HCT116 (cell line): ENCODE measurements at regions not wholly inside any gene's neighbourhood (a gene's known extent, or its start where the extent isn't known, plus 50 kb on each side); places are given as distances from the start of the nearest gene placed in this dataset.

Experiments
- ATAC-seq: fragments of 200-7000 bp; cut with Tn5 transposase; 2 replicates; pipeline ENCODE4 v1.9.1; 2020; ENCODE audit warnings: mild to moderate bottlenecking, moderate library complexity
- BruUV-seq: library from RNA; stranded (reverse); fragments of 400-500 nt; replicated peaks from 2 replicates; lab custom pipeline; 2021; lab: Mats Ljungman, UMichigan
- CTCF ChIA-PET: fragments of 300-600 bp; sonication (Branson Sonifier 250); formaldehyde crosslinking; loops from one replicate; lab custom pipeline; 2021; ENCODE audit warnings: antibody characterized with exemption; lab: Charles Lee
- POLR2A ChIA-PET: fragments of 300-600, 350-600 bp; sonication (Branson Sonifier 250); formaldehyde crosslinking; loops from one replicate; lab custom pipeline; 2021; ENCODE audit warnings: antibody characterized with exemption; lab: Charles Lee
- RAD21 ChIA-PET, 2 experiments: fragments of 300-600 bp; sonication (Branson Sonifier 250); formaldehyde crosslinking; loops; one replicate each; lab custom pipeline; 2023; ENCODE audit warnings: low total read pairs in 2 of 2; ENCODE audit not compliant: uncharacterized antibody in 2 of 2, unreplicated experiment in 2 of 2, low non-redundant PET in 1 of 2; lab: Charles Lee
- DNase-seq: peaks from one replicate; pipeline ENCODE4 v3.0.0-alpha.2; 2010; ENCODE audit warnings: low read depth, low spot score
- H2AFZ ChIP-seq: fragments of 200-600 bp; shearing (Covaris generic), sonication (generic); 2 replicates; pipeline ENCODE4 v1.6.1; 2017; ENCODE audit warnings: low read depth, mixed run types, mixed read lengths, antibody characterized with exemption, low read length; ENCODE audit not compliant: poor library complexity, severe bottlenecking
- H3K27ac ChIP-seq: 2 replicates; pipeline ENCODE4 v1.5.1; 2012; ENCODE audit warnings: low read depth, low read length
- H3K27me3 ChIP-seq: fragments of 200-600 bp; sonication (generic); 2 replicates; pipeline ENCODE4 v1.6.1; 2016; ENCODE audit warnings: mixed run types, low read length, mixed read lengths; ENCODE audit not compliant: insufficient read depth
- H3K36me3 ChIP-seq, 2 experiments: fragments of 200-500 bp in 1 of 2; fragments of 200-600 bp in 1 of 2; sonication (Bioruptor generic) in 1 of 2; sonication (generic) in 1 of 2; 2 replicates each; pipeline versions ENCODE4 v1.5.1 to v1.6.1; 2014 to 2016; ENCODE audit warnings: low read length in 2 of 2, inconsistent platforms in 1 of 2, mixed read lengths in 1 of 2, mixed run types in 1 of 2; ENCODE audit not compliant: insufficient read depth in 2 of 2, control insufficient read depth in 1 of 2
- H3K4me1 ChIP-seq, 2 experiments: fragments of 200-600 bp in 1 of 2; sonication (generic) in 1 of 2; 2 replicates each; pipeline versions ENCODE4 v1.5.1 to v1.6.1; 2012 to 2017; ENCODE audit warnings: low read length in 2 of 2, inconsistent platforms in 1 of 2, mild to moderate bottlenecking in 1 of 2, mixed read lengths in 1 of 2, mixed run types in 1 of 2, moderate library complexity in 1 of 2; ENCODE audit not compliant: insufficient read depth in 2 of 2, control insufficient read depth in 1 of 2
- H3K4me2 ChIP-seq: fragments of 200-600 bp; sonication (generic); 2 replicates; pipeline ENCODE4 v1.6.1; 2017; ENCODE audit warnings: mixed run types, low read length, mixed read lengths
- H3K4me3 ChIP-seq, 2 experiments: fragments of 200-600 bp in 1 of 2; sonication (generic) in 1 of 2; replicated peaks in 1 of 2; 2 replicates each; pipeline ENCODE4 v1.5.1; 2011 to 2016; ENCODE audit warnings: low read length in 2 of 2, control low read depth in 1 of 2, low read depth in 1 of 2, mild to moderate bottlenecking in 1 of 2, mixed read lengths in 1 of 2, mixed run types in 1 of 2
- H3K79me2 ChIP-seq: fragments of 200-600 bp; sonication (generic); 2 replicates; pipeline ENCODE4 v1.6.1; 2017; ENCODE audit warnings: mild to moderate bottlenecking, mixed run types, low read length, moderate library complexity, mixed read lengths; ENCODE audit not compliant: insufficient read depth
- H3K9ac ChIP-seq: fragments of 200-600 bp; sonication (generic); 2 replicates; pipeline ENCODE4 v1.6.1; 2016; ENCODE audit warnings: low read length, mixed read lengths
- H3K9me2 ChIP-seq: fragments of 200-600 bp; sonication (generic), shearing (Covaris generic); 2 replicates; pipeline ENCODE4 v1.6.1; 2017; ENCODE audit warnings: mixed run types, mild to moderate bottlenecking, moderate library complexity; ENCODE audit not compliant: insufficient read depth
- H3K9me3 ChIP-seq, 2 experiments: fragments of 200-500 bp in 1 of 2; fragments of 200-600 bp in 1 of 2; sonication (Bioruptor generic) in 1 of 2; sonication (generic) in 1 of 2; 2 replicates each; pipeline ENCODE4 v1.6.1; 2014 to 2017; ENCODE audit warnings: low read length in 2 of 2, mixed read lengths in 2 of 2, inconsistent platforms in 1 of 2, low read depth in 1 of 2, mild to moderate bottlenecking in 1 of 2, mixed run types in 1 of 2, moderate library complexity in 1 of 2; ENCODE audit not compliant: control insufficient read depth in 1 of 2, insufficient read depth in 1 of 2
- H4K20me1 ChIP-seq: fragments of 200-600 bp; sonication (generic), shearing (Covaris generic); 2 replicates; pipeline ENCODE4 v1.6.1; 2017; ENCODE audit warnings: mixed run types, mild to moderate bottlenecking, moderate library complexity; ENCODE audit not compliant: insufficient read depth
- EGR1 ChIP-seq: IDR thresholded peaks from 2 replicates; pipeline ENCODE4 v1.6.1; 2012; ENCODE audit warnings: low read depth
- ELF1 ChIP-seq: IDR thresholded peaks from 2 replicates; pipeline ENCODE4 v1.6.1; 2012; ENCODE audit warnings: low read depth, borderline replicate concordance
- POLR2A ChIP-seq: IDR thresholded peaks from 2 replicates; pipeline ENCODE4 v1.7.0; 2011; ENCODE audit warnings: borderline replicate concordance; ENCODE audit not compliant: insufficient read depth, insufficient read length; ENCODE audit errors: extremely low read depth
- POLR2AphosphoS5 ChIP-seq: IDR thresholded peaks from 2 replicates; pipeline ENCODE4 v1.6.1; 2011; ENCODE audit warnings: mild to moderate bottlenecking, low read depth, low read length, moderate library complexity
- intact Hi-C: fragments of 100-400 bp; cut with micrococcal nuclease; formaldehyde crosslinking; loops from 2 replicates; pipeline ENCODE4 v1.10.0; 2022
- TF ChIP-seq, protein P1 (sequence below), 3 experiments: fragments of 200-600 bp in 1 of 3; sonication (generic) in 1 of 3; IDR thresholded peaks in 2 of 3; conservative IDR thresholded peaks in 1 of 3; 2 replicates each; pipeline ENCODE4 v1.5.1; 2012 to 2017; ENCODE audit warnings: low read depth in 2 of 3, low read length in 2 of 3, antibody characterized with exemption in 1 of 3, borderline replicate concordance in 1 of 3, control low read depth in 1 of 3, mild to moderate bottlenecking in 1 of 3, mixed read lengths in 1 of 3, mixed run types in 1 of 3, moderate library complexity in 1 of 3; ENCODE audit not compliant: insufficient read depth in 1 of 3
- TF ChIP-seq, protein P2 (sequence below): IDR thresholded peaks from 2 replicates; pipeline ENCODE4 v1.6.1; 2011; ENCODE audit warnings: mild to moderate bottlenecking, low read length, moderate library complexity; ENCODE audit not compliant: insufficient replicate concordance; ENCODE audit errors: extremely low read depth

DNA sequence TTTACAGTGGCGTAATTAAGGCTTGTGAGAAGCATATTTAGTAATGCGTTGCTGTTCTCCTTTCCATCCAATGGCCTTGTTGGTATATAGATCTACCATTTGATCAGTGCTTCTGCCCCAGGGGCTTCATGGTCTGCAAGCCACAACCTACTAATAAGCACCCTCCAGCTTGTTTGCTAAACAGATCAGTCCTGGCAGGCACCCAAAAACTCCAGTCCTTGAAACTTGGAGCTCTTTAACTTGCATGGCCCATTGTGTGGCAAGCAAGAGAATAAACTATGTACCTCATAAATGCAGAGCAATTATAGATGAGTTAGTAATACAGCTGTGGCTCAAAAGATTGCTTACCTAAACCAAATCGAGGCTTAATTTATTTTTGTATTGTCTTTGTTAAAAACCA, 158.5 kb downstream of the FTCDNL1 start:
- CTCF ChIA-PET = no interaction called here
- no peaks in the 10 kb centered on the region for H3K9me3 ChIP-seq
- H3K4me1 ChIP-seq = no peaks in the 10 kb centered on the region
- no peaks in the 10 kb centered on the region for H3K27me3 ChIP-seq
- no peak overlapping the region for H3K27ac ChIP-seq
- H3K36me3 ChIP-seq = no peaks in the 10 kb centered on the region
- POLR2A ChIA-PET = no interaction called here
- H3K79me2 ChIP-seq = no peaks in the 10 kb centered on the region
- ATAC-seq (no peak), DNase-seq (no peak)
- no peaks in the 10 kb centered on the region for H4K20me1 ChIP-seq
- TF ChIP-seq, protein P1, sequence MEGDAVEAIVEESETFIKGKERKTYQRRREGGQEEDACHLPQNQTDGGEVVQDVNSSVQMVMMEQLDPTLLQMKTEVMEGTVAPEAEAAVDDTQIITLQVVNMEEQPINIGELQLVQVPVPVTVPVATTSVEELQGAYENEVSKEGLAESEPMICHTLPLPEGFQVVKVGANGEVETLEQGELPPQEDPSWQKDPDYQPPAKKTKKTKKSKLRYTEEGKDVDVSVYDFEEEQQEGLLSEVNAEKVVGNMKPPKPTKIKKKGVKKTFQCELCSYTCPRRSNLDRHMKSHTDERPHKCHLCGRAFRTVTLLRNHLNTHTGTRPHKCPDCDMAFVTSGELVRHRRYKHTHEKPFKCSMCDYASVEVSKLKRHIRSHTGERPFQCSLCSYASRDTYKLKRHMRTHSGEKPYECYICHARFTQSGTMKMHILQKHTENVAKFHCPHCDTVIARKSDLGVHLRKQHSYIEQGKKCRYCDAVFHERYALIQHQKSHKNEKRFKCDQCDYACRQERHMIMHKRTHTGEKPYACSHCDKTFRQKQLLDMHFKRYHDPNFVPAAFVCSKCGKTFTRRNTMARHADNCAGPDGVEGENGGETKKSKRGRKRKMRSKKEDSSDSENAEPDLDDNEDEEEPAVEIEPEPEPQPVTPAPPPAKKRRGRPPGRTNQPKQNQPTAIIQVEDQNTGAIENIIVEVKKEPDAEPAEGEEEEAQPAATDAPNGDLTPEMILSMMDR (IDR thresholded peaks at IDR 0.05 in 2 of 3, conservative IDR thresholded peaks at IDR 0.05 in 1 of 3; ENCODE audit: borderline replicate concordance in 1 of 3, insufficient read depth in 1 of 3, low read depth in 2 of 3, low read length in 2 of 3) = no peak
- no peak for TF ChIP-seq EGR1
- TF ChIP-seq, protein P2, sequence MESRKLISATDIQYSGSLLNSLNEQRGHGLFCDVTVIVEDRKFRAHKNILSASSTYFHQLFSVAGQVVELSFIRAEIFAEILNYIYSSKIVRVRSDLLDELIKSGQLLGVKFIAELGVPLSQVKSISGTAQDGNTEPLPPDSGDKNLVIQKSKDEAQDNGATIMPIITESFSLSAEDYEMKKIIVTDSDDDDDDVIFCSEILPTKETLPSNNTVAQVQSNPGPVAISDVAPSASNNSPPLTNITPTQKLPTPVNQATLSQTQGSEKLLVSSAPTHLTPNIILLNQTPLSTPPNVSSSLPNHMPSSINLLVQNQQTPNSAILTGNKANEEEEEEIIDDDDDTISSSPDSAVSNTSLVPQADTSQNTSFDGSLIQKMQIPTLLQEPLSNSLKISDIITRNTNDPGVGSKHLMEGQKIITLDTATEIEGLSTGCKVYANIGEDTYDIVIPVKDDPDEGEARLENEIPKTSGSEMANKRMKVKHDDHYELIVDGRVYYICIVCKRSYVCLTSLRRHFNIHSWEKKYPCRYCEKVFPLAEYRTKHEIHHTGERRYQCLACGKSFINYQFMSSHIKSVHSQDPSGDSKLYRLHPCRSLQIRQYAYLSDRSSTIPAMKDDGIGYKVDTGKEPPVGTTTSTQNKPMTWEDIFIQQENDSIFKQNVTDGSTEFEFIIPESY = no peak
- TF ChIP-seq ELF1 = no peak
- TF ChIP-seq POLR2A = no peak
- no peak for TF ChIP-seq POLR2AphosphoS5
- no peak overlapping the region for H3K9ac ChIP-seq
- H2AFZ ChIP-seq = no peak overlapping the region
- intact Hi-C loops = no loop called here
- no TSS peak for BruUV-seq
- no peak overlapping the region for H3K4me3 ChIP-seq
- no peak overlapping the region for H3K4me2 ChIP-seq
- H3K9me2 ChIP-seq = no peaks in the 10 kb centered on the region
- RAD21 ChIA-PET = no interaction called here
